ENCODE measurements at regions not wholly inside any gene's neighbourhood (a gene's known extent, or its start where the extent isn't known, plus 50 kb on each side); places are given as distances from the start of the nearest gene placed in this dataset.

- TF ChIP-seq, protein P1, sequence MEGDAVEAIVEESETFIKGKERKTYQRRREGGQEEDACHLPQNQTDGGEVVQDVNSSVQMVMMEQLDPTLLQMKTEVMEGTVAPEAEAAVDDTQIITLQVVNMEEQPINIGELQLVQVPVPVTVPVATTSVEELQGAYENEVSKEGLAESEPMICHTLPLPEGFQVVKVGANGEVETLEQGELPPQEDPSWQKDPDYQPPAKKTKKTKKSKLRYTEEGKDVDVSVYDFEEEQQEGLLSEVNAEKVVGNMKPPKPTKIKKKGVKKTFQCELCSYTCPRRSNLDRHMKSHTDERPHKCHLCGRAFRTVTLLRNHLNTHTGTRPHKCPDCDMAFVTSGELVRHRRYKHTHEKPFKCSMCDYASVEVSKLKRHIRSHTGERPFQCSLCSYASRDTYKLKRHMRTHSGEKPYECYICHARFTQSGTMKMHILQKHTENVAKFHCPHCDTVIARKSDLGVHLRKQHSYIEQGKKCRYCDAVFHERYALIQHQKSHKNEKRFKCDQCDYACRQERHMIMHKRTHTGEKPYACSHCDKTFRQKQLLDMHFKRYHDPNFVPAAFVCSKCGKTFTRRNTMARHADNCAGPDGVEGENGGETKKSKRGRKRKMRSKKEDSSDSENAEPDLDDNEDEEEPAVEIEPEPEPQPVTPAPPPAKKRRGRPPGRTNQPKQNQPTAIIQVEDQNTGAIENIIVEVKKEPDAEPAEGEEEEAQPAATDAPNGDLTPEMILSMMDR (conservative IDR thresholded peaks at IDR 0.05): no peak
- no peak for TF ChIP-seq ZFX (IDR thresholded peaks at IDR 0.05)
These were observed 458.9 kb downstream of the COG6 start for GRCh38 chr13:40114305-40114896.

All from C4-2B (cell line).